Astrocyte (in vitro differentiated cells and primary cell): ENCODE measurements at regions not wholly inside any gene's neighbourhood (a gene's known extent, or its start where the extent isn't known, plus 50 kb on each side); places are given as distances from the start of the nearest gene placed in this dataset.

ENCODE experiments used
- CTCF ChIP-seq: IDR thresholded peaks from 2 replicates; pipeline ENCODE4 v1.5.1; 2011; ENCODE audit warnings: low read depth, mild to moderate bottlenecking, inconsistent platforms, low read length, moderate library complexity; ENCODE audit not compliant: insufficient read depth
- EZH2 ChIP-seq: IDR thresholded peaks from 2 replicates; pipeline ENCODE4 v1.6.1; 2012; ENCODE audit warnings: mild to moderate bottlenecking, low read length, inconsistent platforms; ENCODE audit not compliant: insufficient read depth

DNA sequence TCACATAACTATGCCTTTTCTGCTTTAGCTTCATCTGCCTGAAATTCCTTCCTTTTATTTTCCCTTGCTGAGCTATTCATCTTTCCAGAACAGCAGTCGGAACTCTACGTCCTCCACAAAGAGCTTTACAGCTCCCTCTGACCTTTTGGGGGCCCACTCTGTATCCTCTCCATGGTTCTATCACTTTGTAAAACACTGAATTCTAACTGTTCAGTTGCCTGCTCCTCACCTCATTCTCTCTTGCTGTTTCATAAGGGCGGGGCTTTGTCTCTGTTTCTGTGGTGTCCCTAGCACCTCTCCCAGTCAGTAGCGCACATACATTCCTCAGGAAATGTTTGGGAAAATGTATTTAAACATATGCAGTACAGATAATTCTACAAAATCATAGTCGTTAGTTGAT lies 737.0 kb downstream of the RAB28 start:
- no peak for TF ChIP-seq CTCF
- TF ChIP-seq EZH2: no peak
